HCT116 (cell line): ENCODE measurements at regions not wholly inside any gene's neighbourhood (a gene's known extent, or its start where the extent isn't known, plus 50 kb on each side); places are given as distances from the start of the nearest gene placed in this dataset.

ENCODE experiments used
- ATAC-seq: fragments of 200-7000 bp; cut with Tn5 transposase; 2 replicates; pipeline ENCODE4 v1.9.1; 2020; ENCODE audit warnings: mild to moderate bottlenecking, moderate library complexity
- BruUV-seq: library from RNA; stranded (reverse); fragments of 400-500 nt; replicated peaks from 2 replicates; lab custom pipeline; 2021; lab: Mats Ljungman, UMichigan
- CTCF ChIA-PET: fragments of 300-600 bp; sonication (Branson Sonifier 250); formaldehyde crosslinking; loops from one replicate; lab custom pipeline; 2021; ENCODE audit warnings: antibody characterized with exemption; lab: Charles Lee
- POLR2A ChIA-PET: fragments of 300-600, 350-600 bp; sonication (Branson Sonifier 250); formaldehyde crosslinking; loops from one replicate; lab custom pipeline; 2021; ENCODE audit warnings: antibody characterized with exemption; lab: Charles Lee
- RAD21 ChIA-PET, 2 experiments: fragments of 300-600 bp; sonication (Branson Sonifier 250); formaldehyde crosslinking; loops; one replicate each; lab custom pipeline; 2023; ENCODE audit warnings: low total read pairs in 2 of 2; ENCODE audit not compliant: uncharacterized antibody in 2 of 2, unreplicated experiment in 2 of 2, low non-redundant PET in 1 of 2; lab: Charles Lee
- DNase-seq: peaks from one replicate; pipeline ENCODE4 v3.0.0-alpha.2; 2010; ENCODE audit warnings: low read depth, low spot score
- H2AFZ ChIP-seq: fragments of 200-600 bp; shearing (Covaris generic), sonication (generic); 2 replicates; pipeline ENCODE4 v1.6.1; 2017; ENCODE audit warnings: low read depth, mixed run types, mixed read lengths, antibody characterized with exemption, low read length; ENCODE audit not compliant: poor library complexity, severe bottlenecking
- H3K27ac ChIP-seq: 2 replicates; pipeline ENCODE4 v1.5.1; 2012; ENCODE audit warnings: low read depth, low read length
- H3K27me3 ChIP-seq: fragments of 200-600 bp; sonication (generic); 2 replicates; pipeline ENCODE4 v1.6.1; 2016; ENCODE audit warnings: mixed run types, low read length, mixed read lengths; ENCODE audit not compliant: insufficient read depth
- H3K36me3 ChIP-seq, 2 experiments: fragments of 200-500 bp in 1 of 2; fragments of 200-600 bp in 1 of 2; sonication (Bioruptor generic) in 1 of 2; sonication (generic) in 1 of 2; 2 replicates each; pipeline versions ENCODE4 v1.5.1 to v1.6.1; 2014 to 2016; ENCODE audit warnings: low read length in 2 of 2, inconsistent platforms in 1 of 2, mixed read lengths in 1 of 2, mixed run types in 1 of 2; ENCODE audit not compliant: insufficient read depth in 2 of 2, control insufficient read depth in 1 of 2
- H3K4me1 ChIP-seq, 2 experiments: fragments of 200-600 bp in 1 of 2; sonication (generic) in 1 of 2; 2 replicates each; pipeline versions ENCODE4 v1.5.1 to v1.6.1; 2012 to 2017; ENCODE audit warnings: low read length in 2 of 2, inconsistent platforms in 1 of 2, mild to moderate bottlenecking in 1 of 2, mixed read lengths in 1 of 2, mixed run types in 1 of 2, moderate library complexity in 1 of 2; ENCODE audit not compliant: insufficient read depth in 2 of 2, control insufficient read depth in 1 of 2
- H3K4me2 ChIP-seq: fragments of 200-600 bp; sonication (generic); 2 replicates; pipeline ENCODE4 v1.6.1; 2017; ENCODE audit warnings: mixed run types, low read length, mixed read lengths
- H3K4me3 ChIP-seq, 2 experiments: fragments of 200-600 bp in 1 of 2; sonication (generic) in 1 of 2; replicated peaks in 1 of 2; 2 replicates each; pipeline ENCODE4 v1.5.1; 2011 to 2016; ENCODE audit warnings: low read length in 2 of 2, control low read depth in 1 of 2, low read depth in 1 of 2, mild to moderate bottlenecking in 1 of 2, mixed read lengths in 1 of 2, mixed run types in 1 of 2
- H3K79me2 ChIP-seq: fragments of 200-600 bp; sonication (generic); 2 replicates; pipeline ENCODE4 v1.6.1; 2017; ENCODE audit warnings: mild to moderate bottlenecking, mixed run types, low read length, moderate library complexity, mixed read lengths; ENCODE audit not compliant: insufficient read depth
- H3K9ac ChIP-seq: fragments of 200-600 bp; sonication (generic); 2 replicates; pipeline ENCODE4 v1.6.1; 2016; ENCODE audit warnings: low read length, mixed read lengths
- H3K9me2 ChIP-seq: fragments of 200-600 bp; sonication (generic), shearing (Covaris generic); 2 replicates; pipeline ENCODE4 v1.6.1; 2017; ENCODE audit warnings: mixed run types, mild to moderate bottlenecking, moderate library complexity; ENCODE audit not compliant: insufficient read depth
- H3K9me3 ChIP-seq, 2 experiments: fragments of 200-500 bp in 1 of 2; fragments of 200-600 bp in 1 of 2; sonication (Bioruptor generic) in 1 of 2; sonication (generic) in 1 of 2; 2 replicates each; pipeline ENCODE4 v1.6.1; 2014 to 2017; ENCODE audit warnings: low read length in 2 of 2, mixed read lengths in 2 of 2, inconsistent platforms in 1 of 2, low read depth in 1 of 2, mild to moderate bottlenecking in 1 of 2, mixed run types in 1 of 2, moderate library complexity in 1 of 2; ENCODE audit not compliant: control insufficient read depth in 1 of 2, insufficient read depth in 1 of 2
- H4K20me1 ChIP-seq: fragments of 200-600 bp; sonication (generic), shearing (Covaris generic); 2 replicates; pipeline ENCODE4 v1.6.1; 2017; ENCODE audit warnings: mixed run types, mild to moderate bottlenecking, moderate library complexity; ENCODE audit not compliant: insufficient read depth
- CBX3 ChIP-seq: IDR thresholded peaks from 2 replicates; pipeline ENCODE4 v1.6.1; 2012; ENCODE audit warnings: low read depth
- CEBPB ChIP-seq: IDR thresholded peaks from 2 replicates; pipeline ENCODE4 v1.6.1; 2012; ENCODE audit warnings: low read depth
- EZH2 ChIP-seq: fragments of 200-600 bp; sonication (generic); IDR thresholded peaks from 2 replicates; pipeline ENCODE4 v1.6.1; 2017; ENCODE audit warnings: antibody characterized with exemption, mixed run types
- EZH2phosphoT487 ChIP-seq: fragments of 200-600 bp; IDR thresholded peaks from 2 replicates; pipeline ENCODE4 v1.6.1; 2018; ENCODE audit warnings: antibody characterized with exemption, borderline replicate concordance
- FOSL1 ChIP-seq: IDR thresholded peaks from 2 replicates; pipeline ENCODE4 v1.6.1; 2012; ENCODE audit warnings: low read depth
- JUND ChIP-seq: IDR thresholded peaks from 2 replicates; pipeline ENCODE4 v1.6.1; 2012
- intact Hi-C: fragments of 100-400 bp; cut with micrococcal nuclease; formaldehyde crosslinking; loops from 2 replicates; pipeline ENCODE4 v1.10.0; 2022
- TF ChIP-seq, protein P1 (sequence below): IDR thresholded peaks from 2 replicates; pipeline ENCODE4 v1.6.1; 2012
- TF ChIP-seq, protein P2 (sequence below), 3 experiments: fragments of 200-600 bp in 1 of 3; sonication (generic) in 1 of 3; IDR thresholded peaks in 2 of 3; conservative IDR thresholded peaks in 1 of 3; 2 replicates each; pipeline ENCODE4 v1.5.1; 2012 to 2017; ENCODE audit warnings: low read depth in 2 of 3, low read length in 2 of 3, antibody characterized with exemption in 1 of 3, borderline replicate concordance in 1 of 3, control low read depth in 1 of 3, mild to moderate bottlenecking in 1 of 3, mixed read lengths in 1 of 3, mixed run types in 1 of 3, moderate library complexity in 1 of 3; ENCODE audit not compliant: insufficient read depth in 1 of 3

DNA sequence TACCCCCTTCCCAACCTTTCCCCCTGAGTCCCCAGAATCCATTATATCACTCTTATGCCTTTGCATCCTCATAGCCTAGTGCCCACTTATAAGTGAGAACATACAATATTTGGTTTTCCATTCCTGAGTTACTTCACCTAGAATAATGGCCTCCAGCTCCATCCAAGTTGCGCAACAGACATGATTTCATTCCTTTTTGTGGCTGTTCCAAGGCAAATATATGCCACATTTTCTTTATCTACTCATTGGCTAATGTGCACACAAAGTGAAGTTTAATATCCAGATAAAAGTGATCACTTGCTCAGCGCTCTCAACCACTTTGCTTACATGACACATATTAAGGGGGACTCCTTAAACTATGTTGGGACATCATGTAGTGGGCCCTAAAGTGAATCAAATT, 72.4 kb upstream of the TIAM1 start:
- no peak for ATAC-seq

More for the DNA sequence above, 72.4 kb upstream of the TIAM1 start:
- TF ChIP-seq EZH2phosphoT487 (no peak), JUND (no peak), CEBPB (peak; percentile 17; the same call in 1 of the 2 replicates), CBX3 (no peak), EZH2 (no peak), FOSL1 (no peak)
- TF ChIP-seq, protein P1, sequence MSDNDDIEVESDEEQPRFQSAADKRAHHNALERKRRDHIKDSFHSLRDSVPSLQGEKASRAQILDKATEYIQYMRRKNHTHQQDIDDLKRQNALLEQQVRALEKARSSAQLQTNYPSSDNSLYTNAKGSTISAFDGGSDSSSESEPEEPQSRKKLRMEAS, result no peak
- TF ChIP-seq, protein P2, sequence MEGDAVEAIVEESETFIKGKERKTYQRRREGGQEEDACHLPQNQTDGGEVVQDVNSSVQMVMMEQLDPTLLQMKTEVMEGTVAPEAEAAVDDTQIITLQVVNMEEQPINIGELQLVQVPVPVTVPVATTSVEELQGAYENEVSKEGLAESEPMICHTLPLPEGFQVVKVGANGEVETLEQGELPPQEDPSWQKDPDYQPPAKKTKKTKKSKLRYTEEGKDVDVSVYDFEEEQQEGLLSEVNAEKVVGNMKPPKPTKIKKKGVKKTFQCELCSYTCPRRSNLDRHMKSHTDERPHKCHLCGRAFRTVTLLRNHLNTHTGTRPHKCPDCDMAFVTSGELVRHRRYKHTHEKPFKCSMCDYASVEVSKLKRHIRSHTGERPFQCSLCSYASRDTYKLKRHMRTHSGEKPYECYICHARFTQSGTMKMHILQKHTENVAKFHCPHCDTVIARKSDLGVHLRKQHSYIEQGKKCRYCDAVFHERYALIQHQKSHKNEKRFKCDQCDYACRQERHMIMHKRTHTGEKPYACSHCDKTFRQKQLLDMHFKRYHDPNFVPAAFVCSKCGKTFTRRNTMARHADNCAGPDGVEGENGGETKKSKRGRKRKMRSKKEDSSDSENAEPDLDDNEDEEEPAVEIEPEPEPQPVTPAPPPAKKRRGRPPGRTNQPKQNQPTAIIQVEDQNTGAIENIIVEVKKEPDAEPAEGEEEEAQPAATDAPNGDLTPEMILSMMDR (IDR thresholded peaks at IDR 0.05 in 2 of 3, conservative IDR thresholded peaks at IDR 0.05 in 1 of 3; ENCODE audit: borderline replicate concordance in 1 of 3, insufficient read depth in 1 of 3, low read depth in 2 of 3, low read length in 2 of 3), result no peak
- no peaks in the 10 kb centered on the region for H4K20me1 ChIP-seq
- no peaks in the 10 kb centered on the region for H3K9me3 ChIP-seq
- H2AFZ ChIP-seq, result no peak overlapping the region
- H3K9me2 ChIP-seq, result no peaks in the 10 kb centered on the region
- ChIA-PET RAD21 (no interaction called here), POLR2A (no interaction called here), CTCF (no interaction called here)
- H3K4me3 ChIP-seq, result no peak overlapping the region
- H3K9ac ChIP-seq, result no peak overlapping the region
- BruUV-seq, result no TSS peak
- no peaks in the 10 kb centered on the region for H3K4me1 ChIP-seq
- H3K4me2 ChIP-seq, result no peak overlapping the region
- intact Hi-C loops, result no loop called here
- no peak for DNase-seq
- H3K27me3 ChIP-seq, result no peaks in the 10 kb centered on the region
- no peaks in the 10 kb centered on the region for H3K36me3 ChIP-seq
- H3K27ac ChIP-seq, result no peak overlapping the region
- H3K79me2 ChIP-seq, result no peaks in the 10 kb centered on the region
